Psoas muscle (tissue), 7 donors: ENCODE measurements at regions not wholly inside any gene's neighbourhood (a gene's known extent, or its start where the extent isn't known, plus 50 kb on each side); places are given as distances from the start of the nearest gene placed in this dataset.

Source experiments
- ATAC-seq, 4 donors: fragments of 200-7000 bp; cut with Tn5 transposase; one replicate each; pipeline ENCODE4 v1.9.1; 2020; ENCODE audit warnings: moderate library complexity in 3 of 4, mild to moderate bottlenecking in 2 of 4
- DNase-seq, 2 donors: peaks; one replicate each; pipeline ENCODE4 v3.0.0-alpha.2; 2020
- H3K27ac ChIP-seq: fragments of 200-600 bp; one replicate; pipeline ENCODE4 v1.8.0; 2022
- H3K27me3 ChIP-seq, 3 donors: fragments of 200-600 bp in 1 of 3; one replicate each; pipeline versions ENCODE4 v1.6.1 to v1.8.0; 2013 to 2022; ENCODE audit warnings: low read length in 2 of 3, mild to moderate bottlenecking in 2 of 3, moderate library complexity in 1 of 3; ENCODE audit not compliant: insufficient read depth in 3 of 3
- H3K36me3 ChIP-seq, 2 donors: fragments of 200-600 bp in 1 of 2; one replicate each; pipeline versions ENCODE4 v1.6.1 to v1.8.0; 2013 to 2022; ENCODE audit warnings: low read depth in 1 of 2, mild to moderate bottlenecking in 1 of 2, moderate library complexity in 1 of 2; ENCODE audit not compliant: insufficient read depth in 1 of 2
- H3K4me1 ChIP-seq: fragments of 200-600 bp; one replicate; pipeline ENCODE4 v1.8.0; 2022
- H3K4me3 ChIP-seq: fragments of 200-600 bp; one replicate; pipeline ENCODE4 v1.8.0; 2022; ENCODE audit warnings: mild to moderate bottlenecking
- H3K9me3 ChIP-seq: fragments of 200-600 bp; one replicate; pipeline ENCODE4 v1.8.0; 2022
- WGBS, 3 donors: extraction: QIAGEN DNeasy Blood & Tissue Kit; methylation state at CpG; one replicate each; pipeline versions ENCODE4 v1.1.6 to v1.1.7; 2013; 5-methylcytosine and 5-hydroxymethylcytosine counted together
- intact Hi-C, 2 donors: fragments of 100-400 bp; cut with DNase I; formaldehyde crosslinking; loops; one replicate each; pipeline versions ENCODE4 v1.11.0 to v1.14.2; 2022
- TF ChIP-seq, protein P1 (sequence below): fragments of 200-600 bp; IDR thresholded peaks from one replicate; pipeline ENCODE4 v1.8.0; 2022; ENCODE audit warnings: antibody characterized with exemption
- donor health status: healthy with polysubstance abuse.
- donor health status: DM: no; HTN: no; CAD: no; lungs with moderate emphysema.
- donor health status: Bipolar disorder and iron deficiency.
- donor health status: healthy.
- donor health status: DM: yes; HTN: yes; CAD: no.
- donor health status: DM: no; HTN: no; CAD: no.
- donor health status: DM: yes; HTN: yes; CAD: no.

DNA sequence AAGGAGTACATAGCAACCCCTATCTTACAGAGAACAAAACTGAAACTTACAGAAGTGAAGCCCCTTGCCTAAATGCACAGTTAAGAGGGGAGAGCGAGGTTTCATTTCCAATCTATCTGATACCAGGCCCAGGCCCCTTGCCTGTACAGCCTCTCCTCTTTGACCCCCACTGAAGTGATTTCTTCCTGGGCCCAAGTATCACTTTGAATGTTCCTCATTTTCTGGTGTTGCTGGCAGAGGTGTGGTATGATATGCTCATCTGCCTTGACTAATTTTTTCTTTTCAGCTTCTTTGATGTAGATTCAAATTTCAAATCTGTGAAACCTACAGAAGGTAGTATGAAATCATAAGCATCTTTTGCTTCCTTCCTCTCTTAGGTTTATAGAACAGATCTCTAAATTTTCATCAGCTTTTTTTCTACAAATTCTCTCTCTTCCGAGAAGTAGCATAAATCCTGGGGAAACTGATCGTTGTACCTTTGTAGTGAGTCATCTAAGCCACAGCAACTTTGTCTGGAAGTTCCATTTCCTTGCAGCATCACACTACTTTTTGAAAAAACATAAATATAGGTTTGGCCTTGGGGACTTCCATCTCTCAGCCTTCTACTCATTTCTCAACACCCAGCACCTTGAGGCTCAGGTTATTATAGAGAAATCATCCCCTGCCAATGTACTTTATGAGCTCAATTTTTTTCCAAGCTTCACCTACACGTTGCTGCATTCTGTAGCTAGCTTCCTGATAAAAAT lies 402.4 kb upstream of the PTGER4 start:
- 79 to 84% (median 83%) methylated on average over 4 of the region's 4 CpGs for WGBS, 3 donors
- Histone ChIP-seq H3K4me3 (no peak overlapping the region), H3K9me3 (no peaks in the 10 kb centered on the region), H3K36me3 (no peaks in the 10 kb centered on the region), H3K27me3 (no peaks in the 10 kb centered on the region), H3K27ac (no peak overlapping the region), H3K4me1 (no peaks in the 10 kb centered on the region)
- ATAC-seq (no peak), DNase-seq (no peak)
- intact Hi-C loops: no loop called here
- TF ChIP-seq, protein P1, sequence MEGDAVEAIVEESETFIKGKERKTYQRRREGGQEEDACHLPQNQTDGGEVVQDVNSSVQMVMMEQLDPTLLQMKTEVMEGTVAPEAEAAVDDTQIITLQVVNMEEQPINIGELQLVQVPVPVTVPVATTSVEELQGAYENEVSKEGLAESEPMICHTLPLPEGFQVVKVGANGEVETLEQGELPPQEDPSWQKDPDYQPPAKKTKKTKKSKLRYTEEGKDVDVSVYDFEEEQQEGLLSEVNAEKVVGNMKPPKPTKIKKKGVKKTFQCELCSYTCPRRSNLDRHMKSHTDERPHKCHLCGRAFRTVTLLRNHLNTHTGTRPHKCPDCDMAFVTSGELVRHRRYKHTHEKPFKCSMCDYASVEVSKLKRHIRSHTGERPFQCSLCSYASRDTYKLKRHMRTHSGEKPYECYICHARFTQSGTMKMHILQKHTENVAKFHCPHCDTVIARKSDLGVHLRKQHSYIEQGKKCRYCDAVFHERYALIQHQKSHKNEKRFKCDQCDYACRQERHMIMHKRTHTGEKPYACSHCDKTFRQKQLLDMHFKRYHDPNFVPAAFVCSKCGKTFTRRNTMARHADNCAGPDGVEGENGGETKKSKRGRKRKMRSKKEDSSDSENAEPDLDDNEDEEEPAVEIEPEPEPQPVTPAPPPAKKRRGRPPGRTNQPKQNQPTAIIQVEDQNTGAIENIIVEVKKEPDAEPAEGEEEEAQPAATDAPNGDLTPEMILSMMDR: no peak

- DNase-seq: no peak
- H3K27me3 ChIP-seq: no peaks in the 10 kb centered on the region
- WGBS, 3 donors: 63 to 74% (median 64%) methylated on average over 5 of the region's 5 CpGs
- no peaks in the 10 kb centered on the region for H3K4me1 ChIP-seq
- H3K36me3 ChIP-seq: no peaks in the 10 kb centered on the region
- no peak overlapping the region for H3K27ac ChIP-seq
- no peak overlapping the region for H3K4me3 ChIP-seq
- intact Hi-C loops: no loop called here
- TF ChIP-seq, protein P1: no peak
- no peak for ATAC-seq
- H3K9me3 ChIP-seq: no peaks in the 10 kb centered on the region
Observed at GRCh38 chr5:40276426-40277102, 403.2 kb upstream of the PTGER4 start.

- 31 to 50% (median 39%) methylated on average over 1 of the region's 1 CpG for WGBS, 3 donors
- TF ChIP-seq, protein P1: no peak
- Histone ChIP-seq H3K27me3 (no peaks in the 10 kb centered on the region), H3K9me3 (no peaks in the 10 kb centered on the region), H3K4me1 (no peaks in the 10 kb centered on the region), H3K4me3 (no peak overlapping the region), H3K36me3 (no peaks in the 10 kb centered on the region), H3K27ac (no peak overlapping the region)
- DNase-seq (no peak), ATAC-seq (no peak)
- intact Hi-C loops: no loop called here
Observed at GRCh38 chr5:40274568-40274967, 405.1 kb upstream of the PTGER4 start.

- no peaks in the 10 kb centered on the region for H3K4me1 ChIP-seq
- 89 to 100% (median 93%) methylated on average over 1 of the region's 1 CpG for WGBS, 3 donors
- H3K27me3 ChIP-seq: no peaks in the 10 kb centered on the region
- no peaks in the 10 kb centered on the region for H3K9me3 ChIP-seq
- TF ChIP-seq, protein P1: no peak
- no peak overlapping the region for H3K4me3 ChIP-seq
- no peak for ATAC-seq
- intact Hi-C loops: no loop called here
- no peak overlapping the region for H3K27ac ChIP-seq
- no peak for DNase-seq
- H3K36me3 ChIP-seq: no peaks in the 10 kb centered on the region
Observed at GRCh38 chr5:40273936-40274335, 405.8 kb upstream of the PTGER4 start.
